ENCODE measurements at regions not wholly inside any gene's neighbourhood (a gene's known extent, or its start where the extent isn't known, plus 50 kb on each side); places are given as distances from the start of the nearest gene placed in this dataset.
"Not testable (repeated sequence)": the region's sequence is repeated elsewhere in the genome, so short reads cannot be mapped to it uniquely, and the experiment has no call there.

DNA sequence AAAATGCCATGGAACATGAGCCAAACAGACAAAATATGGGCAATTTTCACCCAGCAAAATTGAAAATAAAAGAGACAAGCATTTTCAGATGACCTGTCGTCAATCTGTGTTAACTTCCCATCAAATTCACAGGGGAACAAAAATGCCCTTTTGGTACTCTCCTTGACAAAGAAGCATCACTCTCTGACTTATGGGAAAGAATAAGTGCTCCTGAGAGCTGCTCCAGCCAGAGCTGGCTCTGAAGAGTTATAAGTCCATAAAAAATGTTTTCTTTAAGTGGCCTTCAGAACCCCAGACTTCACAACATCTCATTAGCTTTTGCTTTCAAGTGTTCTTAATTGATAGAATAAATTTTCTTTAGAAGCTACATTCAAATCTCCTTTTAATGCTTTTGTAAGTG is 721.4 kb upstream of the GOT2 start:
- CTCF ChIA-PET, result no interaction called here
- 89% methylated on average over 1 of the region's 1 CpG for WGBS (ENCODE audit: missing lambda C conversion rate)
- H3K4me2 ChIP-seq, result no peak overlapping the region
- H3K27ac ChIP-seq, result no peak overlapping the region
- FAIRE-seq (no peak), DNase-seq (ENCODE audit: low read depth in 1 of 2, low spot score in 1 of 2) (no peak), ATAC-seq (no peak)
- no peak overlapping the region for H3K4me3 ChIP-seq
- 0 out of 3 replicates have a peak, but pooled peaks cover 3% of the 10 kb centered on the region for H3K9me3 ChIP-seq
- POLR2A ChIA-PET, result no interaction called here
- no peaks in the 10 kb centered on the region for H3K4me1 ChIP-seq
- TF ChIP-seq NFE2L2 (conservative IDR thresholded peaks at IDR 0.05; ENCODE audit: low read length), result no peak
- TF ChIP-seq HOXB5 (CRISPR knock-in tag; IDR thresholded peaks at IDR 0.05), result no peak
- TF ChIP-seq CBX2 (IDR thresholded peaks at IDR 0.05; ENCODE audit: borderline replicate concordance, low read depth), result no peak

DNA sequence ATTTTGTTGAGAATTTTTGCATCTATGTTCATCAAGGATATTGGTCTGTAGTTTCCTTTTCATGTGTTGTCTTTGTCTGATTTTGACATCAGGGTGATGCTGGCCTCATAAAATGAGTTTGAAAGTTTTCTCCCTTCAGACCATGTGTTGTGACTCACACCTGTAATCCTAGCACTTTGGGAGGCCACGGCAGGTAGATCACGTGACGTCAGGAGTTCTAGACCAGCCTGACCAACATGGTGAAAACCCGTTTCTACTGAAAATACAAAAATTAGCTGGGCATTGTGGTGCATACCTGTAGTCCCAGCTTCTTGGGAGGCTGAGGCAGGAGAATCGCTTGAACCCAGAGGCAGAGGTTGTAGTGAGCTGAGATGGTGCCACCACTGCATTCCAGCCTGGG is 716.4 kb upstream of the GOT2 start:
- H3K4me3 ChIP-seq; POLR2A ChIA-PET; ATAC-seq; H3K9me3 ChIP-seq; H3K4me2 ChIP-seq; CTCF ChIA-PET; FAIRE-seq; DNase-seq (ENCODE audit: low read depth in 1 of 2, low spot score in 1 of 2); H3K27ac ChIP-seq; H3K4me1 ChIP-seq: not testable (repeated sequence)
- 72% methylated on average over 5 of the region's 5 CpGs for WGBS (ENCODE audit: missing lambda C conversion rate)

DNA sequence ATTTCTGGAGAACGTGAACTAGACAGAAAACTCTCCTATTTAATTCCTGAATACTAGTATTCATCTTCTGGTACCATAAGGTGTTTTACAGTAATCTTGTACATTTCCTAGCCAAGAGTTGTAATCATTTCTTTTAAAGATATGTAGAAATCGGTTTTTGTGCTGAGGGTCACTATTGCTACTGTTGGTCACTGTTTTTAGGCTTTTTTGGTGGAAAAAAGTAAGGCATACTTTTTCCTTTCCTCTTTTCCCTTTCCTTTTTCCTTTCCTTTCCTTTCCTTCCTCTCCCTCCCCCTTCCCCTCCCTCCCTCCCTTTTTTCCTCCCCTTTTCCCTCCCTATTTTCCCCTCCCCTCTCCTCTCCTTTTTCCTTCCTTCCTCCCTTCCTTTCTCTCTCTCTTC is 706.4 kb upstream of the GOT2 start:
- ATAC-seq (no peak), DNase-seq (ENCODE audit: low read depth in 1 of 2, low spot score in 1 of 2) (no peak), FAIRE-seq (no peak)
- H3K27ac ChIP-seq, result no peak overlapping the region
- no peak overlapping the region for H3K4me2 ChIP-seq
- no peaks in the 10 kb centered on the region for H3K4me1 ChIP-seq
- no peak overlapping the region for H3K4me3 ChIP-seq
- TF ChIP-seq, protein P1, sequence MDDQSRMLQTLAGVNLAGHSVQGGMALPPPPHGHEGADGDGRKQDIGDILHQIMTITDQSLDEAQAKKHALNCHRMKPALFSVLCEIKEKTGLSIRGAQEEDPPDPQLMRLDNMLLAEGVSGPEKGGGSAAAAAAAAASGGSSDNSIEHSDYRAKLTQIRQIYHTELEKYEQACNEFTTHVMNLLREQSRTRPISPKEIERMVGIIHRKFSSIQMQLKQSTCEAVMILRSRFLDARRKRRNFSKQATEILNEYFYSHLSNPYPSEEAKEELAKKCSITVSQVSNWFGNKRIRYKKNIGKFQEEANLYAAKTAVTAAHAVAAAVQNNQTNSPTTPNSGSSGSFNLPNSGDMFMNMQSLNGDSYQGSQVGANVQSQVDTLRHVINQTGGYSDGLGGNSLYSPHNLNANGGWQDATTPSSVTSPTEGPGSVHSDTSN (IDR thresholded peaks at IDR 0.05), result no peak
- TF ChIP-seq NPAS2 (CRISPR knock-in tag; IDR thresholded peaks at IDR 0.05; ENCODE audit: borderline replicate concordance) (no peak), HDAC2 (IDR thresholded peaks at IDR 0.05) (no peak), ZFP36 (IDR thresholded peaks at IDR 0.05; ENCODE audit: borderline replicate concordance, partially characterized antibody) (no peak)
- 54% methylated on average over 2 of the region's 2 CpGs for WGBS (ENCODE audit: missing lambda C conversion rate)
- ChIA-PET POLR2A (no interaction called here), CTCF (interaction anchor here (1.5 kb wide), 1 partner anchor 626 kb away, joined by 4 read pairs; no protein-coding TSS in a partner anchor)
- H3K9me3 ChIP-seq, result 0 out of 3 replicates have a peak, but pooled peaks cover 3% of the 10 kb centered on the region

DNA sequence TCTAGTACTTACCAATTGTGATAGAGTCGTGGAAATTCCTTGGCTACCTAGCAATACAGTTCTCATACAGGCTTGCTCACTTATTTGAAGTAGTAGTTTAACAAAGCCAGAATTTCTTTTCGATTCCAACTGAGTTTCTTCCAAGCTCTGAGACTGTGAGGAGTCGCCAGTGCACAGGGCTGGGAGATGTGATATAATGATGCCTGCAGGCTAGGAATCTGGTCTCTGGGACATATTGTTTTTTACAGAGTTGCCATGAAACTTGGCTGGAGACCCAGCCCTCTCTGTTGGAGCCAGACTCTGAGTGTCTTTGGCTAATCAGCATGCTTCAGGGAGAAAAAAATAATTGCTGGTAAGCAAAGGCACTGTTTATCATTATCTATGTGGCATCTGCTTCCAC is 698.8 kb upstream of the GOT2 start:
- FAIRE-seq, result no peak
- 50% methylated on average over 3 of the region's 3 CpGs for whole genome bisulfite sequencing (ENCODE audit: missing lambda C conversion rate)
- no peak for ATAC-seq

DNA sequence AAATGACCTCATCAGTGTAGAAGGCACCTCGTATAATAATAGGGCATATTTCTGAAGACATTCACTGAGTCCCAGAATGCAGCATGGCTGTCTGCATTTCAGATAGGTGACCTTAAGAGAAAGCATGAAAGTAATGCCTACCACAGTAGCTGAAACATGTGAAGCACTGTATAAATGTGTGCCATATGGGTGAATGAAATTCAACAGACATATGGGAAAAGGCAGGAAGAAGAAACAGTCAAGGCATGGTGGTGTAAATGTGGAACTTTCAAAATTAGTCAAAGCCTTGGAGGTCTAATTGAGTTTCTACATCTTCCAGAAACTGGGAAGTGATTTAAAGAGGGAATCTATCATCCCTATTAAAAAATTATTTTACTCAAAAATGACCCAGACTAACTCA is 698.2 kb upstream of the GOT2 start:
- no peak overlapping the region for H3K27ac ChIP-seq
- ChIA-PET CTCF (no interaction called here), POLR2A (no interaction called here)
- no peak for TF ChIP-seq KDM5A (IDR thresholded peaks at IDR 0.05)
- no peak for TF ChIP-seq FOSL2 (IDR thresholded peaks at IDR 0.05)
- no peak for TF ChIP-seq FOSL2 (CRISPR knock-in tag; IDR thresholded peaks at IDR 0.05)
- TF ChIP-seq SMC3 (IDR thresholded peaks at IDR 0.05), result no peak
- TF ChIP-seq CHD4 (IDR thresholded peaks at IDR 0.05; ENCODE audit: borderline replicate concordance), result no peak
- TF ChIP-seq GATA3 (IDR thresholded peaks at IDR 0.05; ENCODE audit: borderline replicate concordance), result no peak
- TF ChIP-seq POLR2AphosphoS2 (conservative IDR thresholded peaks at IDR 0.05; ENCODE audit: low read length), result no peak
- TF ChIP-seq, protein P2, sequence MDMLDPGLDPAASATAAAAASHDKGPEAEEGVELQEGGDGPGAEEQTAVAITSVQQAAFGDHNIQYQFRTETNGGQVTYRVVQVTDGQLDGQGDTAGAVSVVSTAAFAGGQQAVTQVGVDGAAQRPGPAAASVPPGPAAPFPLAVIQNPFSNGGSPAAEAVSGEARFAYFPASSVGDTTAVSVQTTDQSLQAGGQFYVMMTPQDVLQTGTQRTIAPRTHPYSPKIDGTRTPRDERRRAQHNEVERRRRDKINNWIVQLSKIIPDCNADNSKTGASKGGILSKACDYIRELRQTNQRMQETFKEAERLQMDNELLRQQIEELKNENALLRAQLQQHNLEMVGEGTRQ (IDR thresholded peaks at IDR 0.05), result no peak
- no peak for TF ChIP-seq HOXB5 (CRISPR knock-in tag; IDR thresholded peaks at IDR 0.05)
- no peak for TF ChIP-seq RCOR1 (IDR thresholded peaks at IDR 0.05; ENCODE audit: low read depth, low read length)
- TF ChIP-seq, protein P3, sequence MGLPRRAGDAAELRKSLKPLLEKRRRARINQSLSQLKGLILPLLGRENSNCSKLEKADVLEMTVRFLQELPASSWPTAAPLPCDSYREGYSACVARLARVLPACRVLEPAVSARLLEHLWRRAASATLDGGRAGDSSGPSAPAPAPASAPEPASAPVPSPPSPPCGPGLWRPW (IDR thresholded peaks at IDR 0.05), result no peak
- TF ChIP-seq ZC3H11A (IDR thresholded peaks at IDR 0.05), result no peak
- TF ChIP-seq JUNB (IDR thresholded peaks at IDR 0.05), result no peak
- TF ChIP-seq, protein P4, sequence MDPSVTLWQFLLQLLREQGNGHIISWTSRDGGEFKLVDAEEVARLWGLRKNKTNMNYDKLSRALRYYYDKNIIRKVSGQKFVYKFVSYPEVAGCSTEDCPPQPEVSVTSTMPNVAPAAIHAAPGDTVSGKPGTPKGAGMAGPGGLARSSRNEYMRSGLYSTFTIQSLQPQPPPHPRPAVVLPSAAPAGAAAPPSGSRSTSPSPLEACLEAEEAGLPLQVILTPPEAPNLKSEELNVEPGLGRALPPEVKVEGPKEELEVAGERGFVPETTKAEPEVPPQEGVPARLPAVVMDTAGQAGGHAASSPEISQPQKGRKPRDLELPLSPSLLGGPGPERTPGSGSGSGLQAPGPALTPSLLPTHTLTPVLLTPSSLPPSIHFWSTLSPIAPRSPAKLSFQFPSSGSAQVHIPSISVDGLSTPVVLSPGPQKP (IDR thresholded peaks at IDR 0.05; ENCODE audit: low read depth, low read length), result no peak
- ATAC-seq (no peak), DNase-seq (ENCODE audit: low read depth in 1 of 2, low spot score in 1 of 2) (no peak), FAIRE-seq (no peak)
- H3K4me3 ChIP-seq, result no peak overlapping the region
- H3K4me2 ChIP-seq, result no peak overlapping the region
- H3K9me3 ChIP-seq, result 0 out of 3 replicates have a peak, but pooled peaks cover 1% of the 10 kb centered on the region
- 50% methylated on average over 1 of the region's 1 CpG for WGBS (ENCODE audit: missing lambda C conversion rate)
- H3K4me1 ChIP-seq, result no peaks in the 10 kb centered on the region

More for the DNA sequence above, 698.8 kb upstream of the GOT2 start:
- H3K9me3 ChIP-seq, result 0 out of 3 replicates have a peak, but pooled peaks cover 3% of the 10 kb centered on the region
- no peak for DNase-seq (ENCODE audit: low read depth in 1 of 2, low spot score in 1 of 2)
- no peak overlapping the region for H3K4me2 ChIP-seq
- POLR2A ChIA-PET, result no interaction called here
- CTCF ChIA-PET, result no interaction called here
- H3K4me3 ChIP-seq, result no peak overlapping the region
- TF ChIP-seq EHMT2 (IDR thresholded peaks at IDR 0.05; ENCODE audit: low read depth) (no peak), HOXB5 (CRISPR knock-in tag; IDR thresholded peaks at IDR 0.05) (no peak), MYC (IDR thresholded peaks at IDR 0.05; ENCODE audit: borderline replicate concordance, low read length) (no peak)
- TF ChIP-seq, protein P3 (IDR thresholded peaks at IDR 0.05), result no peak
- H3K4me1 ChIP-seq, result no peaks in the 10 kb centered on the region
- no peak overlapping the region for H3K27ac ChIP-seq
